AG04449 (cell line): ENCODE measurements at regions not wholly inside any gene's neighbourhood (a gene's known extent, or its start where the extent isn't known, plus 50 kb on each side); places are given as distances from the start of the nearest gene placed in this dataset.
"Not testable (repeated sequence)": the region's sequence is repeated elsewhere in the genome, so short reads cannot be mapped to it uniquely, and the experiment has no call there.

Experiments
- CTCF ChIA-PET: fragments of 350-600 bp; formaldehyde crosslinking; extraction: SDS; loops from one replicate; lab custom pipeline; 2021; ENCODE audit warnings: antibody characterized with exemption; lab: Yijun Ruan, JAX
- POLR2A ChIA-PET: fragments of 400-600, 350-600 bp; formaldehyde crosslinking; extraction: SDS; loops from one replicate; lab custom pipeline; 2020; ENCODE audit warnings: antibody characterized with exemption, inconsistent platforms; lab: Yijun Ruan, JAX
- DNase-seq: peaks from one replicate; pipeline ENCODE4 v3.0.0-alpha.2; 2010; ENCODE audit warnings: low read depth, low spot score
- H3K4me3 ChIP-seq: 2 replicates; pipeline ENCODE4 v1.5.1; 2011; ENCODE audit warnings: low read depth, mild to moderate bottlenecking, control low read depth, low read length
- CTCF ChIP-seq: IDR thresholded peaks from one replicate; pipeline ENCODE4 v1.5.1; 2011; ENCODE audit warnings: mild to moderate bottlenecking, moderate library complexity, low read length, control low read depth, inconsistent platforms; ENCODE audit not compliant: insufficient read depth; ENCODE audit errors: missing control alignments

GRCh38 chr22:25346859-25347751 is 127.7 kb downstream of the CRYBB2 start:
- TF ChIP-seq CTCF = no peak
- ChIA-PET CTCF (no interaction called here), POLR2A (no interaction called here)
- DNase-seq = no peak
- H3K4me3 ChIP-seq = no peak overlapping the region

- POLR2A ChIA-PET = no interaction called here
- H3K4me3 ChIP-seq = no peak overlapping the region
- no peak for TF ChIP-seq CTCF
- DNase-seq = no peak
- CTCF ChIA-PET = no interaction called here
Measured at GRCh38 chr22:25347752-25348102, 128.3 kb downstream of the CRYBB2 start.

GRCh38 chr22:25348391-25348790 is 129.0 kb downstream of the CRYBB2 start:
- POLR2A ChIA-PET = no interaction called here
- no peak for TF ChIP-seq CTCF
- CTCF ChIA-PET = no interaction called here
- DNase-seq = no peak
- no peak overlapping the region for H3K4me3 ChIP-seq

GRCh38 chr22:25348996-25349395 is 129.6 kb downstream of the CRYBB2 start:
- DNase-seq, H3K4me3 ChIP-seq, POLR2A ChIA-PET, CTCF ChIA-PET: not testable (repeated sequence)

- TF ChIP-seq CTCF = no peak
- POLR2A ChIA-PET = no interaction called here
Measured at GRCh38 chr22:25350551-25350971, 131.1 kb downstream of the CRYBB2 start.

GRCh38 chr22:25351631-25352293 is 132.3 kb downstream of the CRYBB2 start:
- CTCF ChIA-PET = interaction anchor here (1.4 to 1.9 kb wide), 2 partner anchors 11 to 979 kb away, joined by 3 to 14 read pairs; no protein-coding TSS in a partner anchor
- no peak for DNase-seq
- TF ChIP-seq CTCF = no peak
- POLR2A ChIA-PET = no interaction called here
- no peak overlapping the region for H3K4me3 ChIP-seq

More at GRCh38 chr22:25350551-25350971, 131.1 kb downstream of the CRYBB2 start:
- H3K4me3 ChIP-seq = no peak overlapping the region
- DNase-seq = no peak
- CTCF ChIA-PET = interaction anchor here (1.2 kb wide), 1 partner anchor 11 kb away, joined by 12 read pairs; no protein-coding TSS in a partner anchor
